ENCODE measurements at regions not wholly inside any gene's neighbourhood (a gene's known extent, or its start where the extent isn't known, plus 50 kb on each side); places are given as distances from the start of the nearest gene placed in this dataset.

GRCh38 chr6:91534614-91535013 is 947.7 kb upstream of the MAP3K7 start:
- POLR2A ChIA-PET = no interaction called here
- RAD21 ChIA-PET (ENCODE audit: unreplicated experiment) = interaction anchor here (0.9 to 1.4 kb wide), 5 partner anchors 49 to 205 kb away, joined by 3 to 5 read pairs (median 3); no protein-coding TSS in a partner anchor
- no peaks in the 10 kb centered on the region for H3K4me1 ChIP-seq (ENCODE audit: control insufficient read depth, insufficient read depth, low read length)
- DNase-seq (ENCODE audit: low read depth, low spot score) (no peak), FAIRE-seq (no peak), ATAC-seq (no peak)
- in situ Hi-C loops (cut with MboI) = no loop called here
- SMC1A ChIA-PET (ENCODE audit: uncharacterized antibody, unreplicated experiment) = interaction anchor here (0.9 to 1.3 kb wide), 5 partner anchors 11 to 451 kb away, joined by 3 to 6 read pairs (median 3); no protein-coding TSS in a partner anchor
- H3K36me3 ChIP-seq (ENCODE audit: control insufficient read depth in 2 of 2, insufficient read depth in 2 of 2, low read length in 1 of 2) = no peaks in the 10 kb centered on the region
- CTCF ChIA-PET = interaction anchor here (0.7 to 1.4 kb wide), 3 partner anchors 8 to 204 kb away, joined by 3 to 9 read pairs (median 3); no protein-coding TSS in a partner anchor
- H3K4me3 ChIP-seq = no peak overlapping the region
- H3K9me3 ChIP-seq (replicated peaks; ENCODE audit: control insufficient read depth, insufficient read depth, low read length) = no peaks in the 10 kb centered on the region
- intact Hi-C loops (cut with micrococcal nuclease; ENCODE audit: unreplicated experiment) = loop anchor here (5.0 kb wide), 2 partner anchors 182 to 202 kb away; no protein-coding TSS in a partner anchor
- TF ChIP-seq HDAC6 (IDR thresholded peaks at IDR 0.05; ENCODE audit: unreplicated experiment) (no peak), SMC3 (IDR thresholded peaks at IDR 0.05; ENCODE audit: borderline replicate concordance, low read length) (peak; percentile 27; the same call in 1 of the 2 replicates), ZNF592 (IDR thresholded peaks at IDR 0.05) (no peak), NR2F1 (conservative IDR thresholded peaks at IDR 0.05) (no peak), RAD21 (IDR thresholded peaks at IDR 0.05; ENCODE audit: insufficient read depth, low read depth, low read length) (peak; percentile 48), CREB1 (IDR thresholded peaks at IDR 0.05; ENCODE audit: low read depth) (no peak), ASH2L (IDR thresholded peaks at IDR 0.05; ENCODE audit: borderline replicate concordance, low read depth) (no peak), IKZF1 (conservative IDR thresholded peaks at IDR 0.05) (no peak), SIX5 (IDR thresholded peaks at IDR 0.05; ENCODE audit: low read depth, low read length, severe bottlenecking) (no peak), POLR2A (IDR thresholded peaks at IDR 0.05; ENCODE audit: low read depth, low read length) (no peak), TCF3 (IDR thresholded peaks at IDR 0.05; ENCODE audit: borderline replicate concordance, insufficient read depth, low read depth, low read length) (no peak), ZBTB40 (IDR thresholded peaks at IDR 0.05; ENCODE audit: borderline replicate concordance) (no peak)
- H2AFZ ChIP-seq (ENCODE audit: control insufficient read depth, low read depth, low read length) = no peak overlapping the region
- no peaks in the 10 kb centered on the region for H4K20me1 ChIP-seq (ENCODE audit: control insufficient read depth, insufficient read depth)
- H3K9ac ChIP-seq (ENCODE audit: control insufficient read depth, insufficient read depth, low read length) = no peak overlapping the region
- H3K27ac ChIP-seq (ENCODE audit: control insufficient read depth, insufficient read depth) = no peak overlapping the region
- H3K27me3 ChIP-seq (replicated peaks in 1 of 2; ENCODE audit: control insufficient read depth in 2 of 2, insufficient read depth in 2 of 2, low read length in 1 of 2) = no peaks in the 10 kb centered on the region
- no TSS peak for BruUV-seq (replicated peaks)
- WGBS (ENCODE audit: insufficient coverage, insufficient replicate concordance, low lambda C conversion rate, missing lambda C conversion rate) = 46% methylated on average over 2 of the region's 2 CpGs
- no peaks in the 10 kb centered on the region for H3K79me2 ChIP-seq (ENCODE audit: control insufficient read depth, insufficient read depth, low read length)
- H3K4me2 ChIP-seq (ENCODE audit: control insufficient read depth, insufficient read depth) = no peak overlapping the region

Data from GM12878 (cell line).